Heart left ventricle (tissue), 13 donors: ENCODE measurements at regions not wholly inside any gene's neighbourhood (a gene's known extent, or its start where the extent isn't known, plus 50 kb on each side); places are given as distances from the start of the nearest gene placed in this dataset.

Source experiments
- POLR2A ChIP-seq, 2 donors: fragments of 450-650 bp; IDR thresholded peaks; one replicate each; pipeline ENCODE4 v1.6.1; 2017; ENCODE audit warnings: antibody characterized with exemption in 2 of 2, mild to moderate bottlenecking in 2 of 2, moderate library complexity in 2 of 2
- TF ChIP-seq, protein P1 (sequence below), 12 donors: fragments of 200-600 bp; sonication (generic) in 4 of 12; IDR thresholded peaks; one replicate each; pipeline versions ENCODE4 v1.5.0 to v1.8.0; 2018 to 2022; ENCODE audit warnings: antibody characterized with exemption in 12 of 12, mild to moderate bottlenecking in 5 of 12
- donor health status: ischemic (EF 13 %, LVEDD 7.1; RV severe dilation, severe dysfunction).
- donor health status: DM: no; HTN: yes; CAD: no.
- donor health status: DM: no; HTN: no; CAD: no.
- donor health status: ischemic (EF 25% LVEDD 6.9; RV normal size, moderate dysfunction).
- donor health status: ischemic (EF 25% LVEDD 5.7; RV mildly dilated, moderate dysfunction).
- donor health status: ischemic (EF 35%, LVEDD 5.7; RV mildly dilated, moderate dysfunction).
- donor health status: nonischemic (EF 11% LVEDD 7.7; RV severe dilation, severe dysfunction).
- donor health status: DM: yes; HTN: yes; CAD: no.
- donor health status: PGD.
- donor health status: ischemic (EF 29% LVEDD 5.4; RV normal size, mild dysfunction).
- donor health status: nonischemic (EF 23%, LVEDD 6.1; RV moderate dilation, normal function).

DNA sequence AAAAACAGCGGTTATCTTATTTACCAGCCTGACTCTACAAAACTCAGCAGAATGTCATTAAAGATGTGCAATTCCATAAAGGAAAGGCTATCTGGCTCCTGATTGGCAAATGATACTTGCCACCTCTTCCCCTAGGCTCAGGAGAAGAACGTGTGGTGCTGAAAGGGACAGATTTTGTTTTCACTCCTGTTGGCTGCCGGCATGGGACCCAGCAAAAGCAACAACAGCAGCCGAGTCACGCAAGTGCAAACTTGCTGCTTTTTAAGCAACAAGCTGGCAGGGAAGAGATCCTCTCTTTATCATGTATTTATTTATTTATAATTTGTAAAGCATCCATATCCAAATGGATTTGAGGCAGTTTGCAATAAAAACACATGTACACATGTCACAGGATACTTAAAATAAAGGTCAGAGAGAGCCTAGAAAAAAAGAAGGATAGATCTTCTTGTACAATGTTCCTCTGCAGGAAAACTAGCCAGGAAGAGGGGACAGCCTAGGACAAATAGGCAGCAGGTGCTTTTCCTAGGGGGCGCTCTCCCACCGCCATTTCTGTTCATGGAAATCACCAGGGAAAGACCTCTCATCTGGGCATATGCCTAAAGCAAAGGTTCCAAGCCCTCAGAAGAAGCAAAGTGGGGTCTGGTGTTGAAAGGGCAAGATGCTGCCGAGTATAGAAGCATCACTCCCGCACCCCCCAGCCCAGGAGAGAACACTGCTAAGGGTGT lies 799.3 kb downstream of the BCL11A start:
- TF ChIP-seq, protein P1, sequence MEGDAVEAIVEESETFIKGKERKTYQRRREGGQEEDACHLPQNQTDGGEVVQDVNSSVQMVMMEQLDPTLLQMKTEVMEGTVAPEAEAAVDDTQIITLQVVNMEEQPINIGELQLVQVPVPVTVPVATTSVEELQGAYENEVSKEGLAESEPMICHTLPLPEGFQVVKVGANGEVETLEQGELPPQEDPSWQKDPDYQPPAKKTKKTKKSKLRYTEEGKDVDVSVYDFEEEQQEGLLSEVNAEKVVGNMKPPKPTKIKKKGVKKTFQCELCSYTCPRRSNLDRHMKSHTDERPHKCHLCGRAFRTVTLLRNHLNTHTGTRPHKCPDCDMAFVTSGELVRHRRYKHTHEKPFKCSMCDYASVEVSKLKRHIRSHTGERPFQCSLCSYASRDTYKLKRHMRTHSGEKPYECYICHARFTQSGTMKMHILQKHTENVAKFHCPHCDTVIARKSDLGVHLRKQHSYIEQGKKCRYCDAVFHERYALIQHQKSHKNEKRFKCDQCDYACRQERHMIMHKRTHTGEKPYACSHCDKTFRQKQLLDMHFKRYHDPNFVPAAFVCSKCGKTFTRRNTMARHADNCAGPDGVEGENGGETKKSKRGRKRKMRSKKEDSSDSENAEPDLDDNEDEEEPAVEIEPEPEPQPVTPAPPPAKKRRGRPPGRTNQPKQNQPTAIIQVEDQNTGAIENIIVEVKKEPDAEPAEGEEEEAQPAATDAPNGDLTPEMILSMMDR (IDR thresholded peaks at IDR 0.05) = peak in 1 of 12 donors; percentile 15
- TF ChIP-seq POLR2A (IDR thresholded peaks at IDR 0.05) = no peak
